ENCODE measurements at regions not wholly inside any gene's neighbourhood (a gene's known extent, or its start where the extent isn't known, plus 50 kb on each side); places are given as distances from the start of the nearest gene placed in this dataset.

DNA sequence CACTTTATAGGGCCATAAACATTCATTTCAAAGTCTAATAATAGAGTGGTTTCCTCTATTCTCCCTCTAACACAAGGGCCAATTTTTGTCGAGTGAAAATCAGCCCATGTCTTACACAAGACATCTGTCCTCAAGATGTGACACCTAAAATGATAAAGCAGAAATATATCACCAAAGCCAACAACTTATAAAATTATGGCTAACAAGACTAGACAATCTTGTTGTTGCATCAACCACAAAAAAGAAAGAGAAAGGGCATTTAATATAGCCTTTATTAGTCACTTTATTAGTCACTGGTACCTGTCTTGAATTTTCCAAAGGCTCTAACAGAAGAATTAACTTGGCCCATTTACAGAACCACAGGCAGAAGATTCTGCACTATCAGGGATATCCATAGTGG, 161.6 kb downstream of the SMIM20 start:
- DNase-seq: no peak

DNA sequence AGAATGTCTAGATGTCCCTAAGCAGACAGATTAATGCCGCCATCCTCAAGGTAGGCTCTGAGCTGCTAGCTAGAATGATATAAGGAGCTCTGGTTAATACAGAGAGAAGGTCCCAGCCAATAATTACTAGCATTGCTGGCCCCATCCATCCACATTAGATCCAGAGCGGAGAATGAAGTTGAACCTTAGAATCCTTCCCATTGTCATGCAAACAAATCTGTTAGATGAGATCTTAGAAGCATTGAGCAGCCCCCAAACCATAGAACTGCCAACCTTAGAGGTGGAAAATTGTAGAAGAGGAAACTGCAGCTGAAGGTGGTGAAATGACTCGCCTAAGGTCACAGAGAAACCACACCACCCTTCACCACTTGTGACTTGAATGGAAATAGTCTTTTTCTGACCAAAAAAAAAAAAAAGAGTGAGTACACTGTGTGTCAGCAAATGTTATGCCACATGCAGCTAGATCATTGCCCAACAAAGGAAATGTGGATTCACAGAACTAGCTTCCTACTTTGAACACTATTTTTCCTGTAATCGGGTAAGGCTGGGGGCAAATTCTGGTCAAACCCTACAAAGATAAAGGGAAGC, 162.1 kb downstream of the SMIM20 start:
- DNase-seq: no peak

GRCh38 chr4:26076896-26077295, 162.9 kb downstream of the SMIM20 start:
- no peak for DNase-seq

GRCh38 chr4:26077756-26078155, 163.7 kb downstream of the SMIM20 start:
- DNase-seq: no peak

DNA sequence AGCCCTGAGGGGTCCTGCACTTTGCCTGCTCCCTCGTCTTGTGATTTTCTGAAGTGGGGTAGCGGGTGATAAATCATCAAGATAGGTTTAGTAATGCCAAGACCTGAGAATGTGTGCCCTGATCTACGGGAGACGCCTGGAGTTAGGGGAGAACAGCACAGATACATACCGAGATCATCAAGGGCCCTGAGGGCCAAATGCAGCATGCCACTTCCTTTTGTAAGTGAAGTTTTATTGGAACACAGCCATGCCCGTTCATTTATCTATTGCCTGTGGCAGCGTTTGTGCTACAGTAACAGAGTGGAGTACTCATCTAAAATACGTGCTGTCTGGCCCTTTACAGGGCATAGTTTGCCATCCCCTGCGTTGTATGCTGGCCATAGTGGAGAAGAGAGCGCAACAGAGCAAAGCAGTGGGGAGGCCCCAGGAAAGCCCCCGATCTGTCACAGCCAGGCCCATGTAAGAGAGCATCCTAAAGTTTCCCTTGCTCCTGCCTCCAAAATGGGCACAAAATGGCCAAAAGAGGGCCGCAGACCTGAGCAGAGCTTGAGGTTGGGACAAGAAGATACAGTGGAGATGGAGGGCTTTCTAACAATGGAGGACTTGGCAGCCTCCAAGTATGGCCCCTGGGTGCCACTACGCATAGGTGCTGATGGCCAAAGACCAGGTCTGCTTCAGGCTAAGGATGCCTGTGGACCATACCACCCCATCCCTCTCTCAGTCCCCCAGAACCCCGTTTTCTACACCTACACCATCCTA, 167.0 kb downstream of the SMIM20 start:
- no peak for DNase-seq

- no peak for DNase-seq
Observed at GRCh38 chr4:26081795-26082498, 167.9 kb downstream of the SMIM20 start.

DNA sequence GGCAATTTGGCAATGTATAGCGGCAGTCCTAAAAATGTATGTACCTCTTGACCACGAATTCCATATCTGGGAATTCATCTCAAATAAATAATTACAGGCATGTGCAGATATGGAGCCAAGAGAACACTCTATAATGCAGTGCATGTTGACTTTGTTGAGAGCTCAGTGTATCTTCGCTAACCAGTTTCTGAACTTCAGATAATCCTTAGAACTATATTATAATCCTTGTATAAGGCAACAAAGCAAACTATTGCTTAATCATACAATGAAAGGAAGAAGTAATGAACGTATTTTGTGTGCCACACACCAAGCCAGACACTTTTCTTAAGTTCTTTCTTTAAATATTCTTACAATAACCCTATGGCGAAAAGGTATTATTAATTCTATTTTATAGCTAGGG, 168.5 kb downstream of the SMIM20 start:
- DNase-seq: no peak

DNA sequence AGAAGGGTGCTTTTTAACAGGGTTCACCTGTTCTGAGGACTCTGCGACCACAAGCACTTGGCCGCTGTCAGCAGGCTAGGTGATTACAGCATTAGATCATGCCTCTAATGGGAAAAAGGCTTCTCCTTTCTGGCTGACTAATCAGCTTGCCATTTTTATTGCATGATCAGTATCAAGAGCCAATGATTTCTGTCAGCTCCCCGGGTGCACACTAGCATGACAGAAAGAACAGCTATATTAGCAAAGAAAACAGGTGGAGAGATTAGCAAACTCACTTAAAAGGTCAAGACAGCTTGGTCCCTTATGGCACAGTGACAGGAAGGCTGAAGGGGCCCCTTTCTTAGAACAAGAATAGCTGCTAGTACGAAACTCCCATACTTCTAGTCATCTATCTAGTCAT, 170.0 kb downstream of the SMIM20 start:
- peak; percentile 40 for DNase-seq

DNA sequence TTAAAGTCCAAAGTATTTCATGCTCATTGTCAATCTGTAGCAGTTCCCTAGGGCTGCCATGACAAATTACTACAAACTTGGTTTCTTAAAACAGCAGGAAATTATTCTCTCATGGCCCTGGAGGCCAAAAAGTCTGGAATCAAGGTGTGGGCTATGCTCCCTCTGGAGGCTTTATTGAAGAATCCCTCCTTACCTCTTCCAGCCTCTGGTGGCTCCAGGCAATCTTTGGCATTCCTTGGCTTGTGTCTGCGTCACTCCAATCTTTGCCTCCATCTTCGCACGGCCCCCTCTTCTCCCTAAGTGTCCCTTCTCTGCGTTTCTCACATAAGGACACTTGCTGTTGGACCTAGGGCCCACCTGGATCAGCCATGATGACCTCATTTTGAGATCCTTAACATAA, 170.4 kb downstream of the SMIM20 start:
- DNase-seq: no peak

DNA sequence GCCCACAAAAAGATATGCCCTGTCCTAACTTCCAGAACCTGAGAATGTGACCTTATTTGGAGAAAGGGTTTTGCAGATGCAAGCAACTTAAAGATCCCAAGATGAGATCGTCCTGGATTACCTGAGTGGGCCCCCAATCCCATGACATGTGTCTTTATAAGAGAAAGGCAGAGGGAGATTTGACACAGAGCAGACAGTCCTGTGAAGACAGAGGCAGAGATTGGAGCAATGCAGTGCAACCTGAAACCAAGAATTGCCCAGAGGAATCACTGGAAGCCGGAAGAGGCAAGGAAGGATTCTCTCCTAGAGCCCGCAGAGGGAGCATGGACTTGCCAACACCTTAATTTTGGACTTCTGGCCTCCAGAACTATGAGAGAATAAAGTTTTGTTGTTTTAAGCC, 171.5 kb downstream of the SMIM20 start:
- no peak for DNase-seq

DNA sequence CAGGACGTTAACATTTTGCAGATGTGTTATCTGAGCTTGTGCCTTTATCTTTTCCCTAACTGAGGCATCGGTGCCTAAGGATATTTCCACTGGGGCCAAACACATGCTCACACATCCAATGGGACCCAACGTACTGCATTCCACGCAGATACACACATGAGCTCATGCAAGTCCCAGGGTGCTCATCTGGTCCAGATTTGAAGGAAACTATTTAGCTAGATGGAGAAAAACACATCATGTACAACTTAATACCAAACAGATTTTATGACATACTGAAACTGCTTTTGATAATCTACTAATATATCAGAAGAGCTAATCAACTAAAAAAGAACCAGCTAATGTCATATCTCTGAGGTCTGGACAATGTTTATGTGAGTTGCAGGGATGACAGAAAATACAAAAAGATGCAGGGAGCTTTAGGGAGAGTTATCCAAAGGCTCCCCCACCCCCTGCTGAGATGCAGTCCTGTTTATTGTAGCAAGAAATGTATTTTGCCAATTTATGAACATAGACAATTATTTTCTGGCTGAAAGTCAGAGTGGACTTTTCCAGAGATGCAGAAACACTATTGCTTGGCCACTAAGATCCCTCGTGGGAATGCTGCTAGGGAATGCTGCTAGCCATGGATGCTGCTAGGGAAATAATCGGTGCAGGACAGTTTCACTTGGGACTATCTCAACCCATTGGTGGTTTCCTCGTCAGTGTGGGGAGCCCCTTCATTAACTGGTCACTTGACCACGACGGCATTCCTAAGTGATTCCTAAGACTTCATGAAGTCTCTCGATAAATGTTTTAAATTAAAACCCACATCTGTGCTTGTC, 172.8 kb downstream of the SMIM20 start:
- no peak for DNase-seq

DNA sequence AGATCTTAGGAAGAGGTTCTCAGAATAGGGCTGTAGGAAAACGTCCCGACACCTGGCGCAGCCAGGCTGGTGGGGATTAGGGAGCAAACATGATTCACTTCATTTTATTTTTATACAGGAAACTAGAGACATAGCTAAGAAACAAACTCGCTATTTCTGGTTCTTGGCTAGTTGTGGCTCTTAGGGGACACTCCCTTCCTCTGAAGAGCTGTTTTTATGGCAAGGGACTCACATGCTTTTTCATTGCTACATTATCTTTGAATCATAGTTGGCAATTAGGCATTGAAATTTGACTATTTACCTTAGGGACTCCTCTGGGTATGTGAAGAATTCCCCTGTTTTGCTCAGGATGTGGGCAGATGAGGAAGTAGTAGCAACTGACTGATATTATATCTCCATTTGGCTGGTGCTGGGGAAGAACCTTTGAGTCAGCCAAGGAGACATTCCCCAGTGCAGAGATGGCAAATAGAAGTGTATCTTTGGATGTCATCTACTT, 174.5 kb downstream of the SMIM20 start:
- no peak for DNase-seq

GRCh38 chr4:26093551-26093950, 179.5 kb downstream of the SMIM20 start:
- no peak for DNase-seq

DNA sequence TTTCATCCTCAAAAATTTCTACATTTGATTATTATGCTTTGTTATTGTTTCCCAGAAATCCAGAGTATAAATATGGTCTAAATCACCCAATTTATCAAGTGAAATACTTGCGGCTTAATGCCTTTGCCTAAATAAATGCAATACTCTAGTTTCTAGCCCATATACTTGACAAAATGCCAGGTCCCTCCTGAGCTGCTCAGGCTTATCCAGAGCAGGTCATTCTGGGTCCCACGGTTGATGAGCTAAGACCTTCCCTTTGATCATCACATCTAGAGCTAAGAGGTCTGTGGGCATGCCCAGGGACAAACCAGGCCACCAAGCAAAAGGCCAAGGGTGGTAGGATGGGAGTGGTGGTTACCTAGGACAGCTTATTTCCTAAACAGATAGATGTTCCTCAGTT, 180.1 kb downstream of the SMIM20 start:
- DNase-seq: no peak

- no peak for DNase-seq
Observed at GRCh38 chr4:26094911-26095310, 180.9 kb downstream of the SMIM20 start.

DNA sequence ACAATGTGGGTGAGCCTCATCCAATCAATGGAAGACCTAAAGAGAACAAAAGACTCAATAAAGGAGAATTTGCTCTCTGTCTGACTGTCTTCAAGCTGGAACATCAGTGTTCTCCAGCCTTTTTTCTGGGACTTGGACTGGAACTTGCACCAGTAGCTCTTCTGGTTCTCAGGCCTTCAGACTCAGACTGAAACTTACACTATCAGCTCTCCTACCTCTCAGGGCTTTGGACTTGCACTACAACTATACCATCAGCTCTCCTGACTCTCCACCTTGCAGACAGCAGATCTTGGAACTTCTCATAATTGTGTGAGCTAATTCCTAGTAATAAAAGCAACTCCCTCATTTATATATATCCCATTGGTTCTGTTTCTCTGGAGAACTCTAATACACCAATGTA, 185.9 kb downstream of the SMIM20 start:
- no peak for DNase-seq

GRCh38 chr4:26101011-26101410, 187.0 kb downstream of the SMIM20 start:
- DNase-seq: no peak

DNA sequence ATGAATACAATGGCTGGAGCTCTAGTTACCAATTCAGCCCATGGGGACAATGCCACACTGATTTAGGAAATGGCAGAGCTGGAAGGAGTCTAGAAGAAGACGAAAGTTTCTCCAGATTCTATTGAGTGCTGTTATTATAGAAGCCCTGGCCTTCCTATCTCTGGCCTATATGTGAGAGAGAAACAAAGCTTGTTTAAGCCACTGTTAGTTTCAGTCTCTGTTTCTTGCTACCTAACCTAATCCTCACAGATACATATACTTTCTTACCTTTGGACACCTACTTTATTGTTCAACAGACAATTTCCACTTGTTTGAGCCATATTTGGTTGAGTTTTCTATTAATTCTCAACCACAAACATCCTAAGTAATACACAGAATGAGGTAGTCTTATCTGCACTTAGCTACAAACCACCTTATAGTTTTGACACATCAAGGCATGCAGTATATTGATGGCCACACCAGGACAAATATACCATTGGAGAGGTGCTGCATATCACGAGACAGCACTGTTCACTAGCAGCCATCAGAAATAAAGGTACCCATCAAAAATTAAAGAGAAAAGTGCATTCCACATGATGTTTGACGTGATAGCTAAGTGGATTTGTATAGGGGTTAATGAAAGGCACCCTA, 190.2 kb downstream of the SMIM20 start:
- no peak for DNase-seq

- no peak for DNase-seq
Observed at GRCh38 chr4:26105337-26105736, 191.3 kb downstream of the SMIM20 start.

- DNase-seq: no peak
Observed at GRCh38 chr4:26105815-26106699, 192.0 kb downstream of the SMIM20 start.

DNA sequence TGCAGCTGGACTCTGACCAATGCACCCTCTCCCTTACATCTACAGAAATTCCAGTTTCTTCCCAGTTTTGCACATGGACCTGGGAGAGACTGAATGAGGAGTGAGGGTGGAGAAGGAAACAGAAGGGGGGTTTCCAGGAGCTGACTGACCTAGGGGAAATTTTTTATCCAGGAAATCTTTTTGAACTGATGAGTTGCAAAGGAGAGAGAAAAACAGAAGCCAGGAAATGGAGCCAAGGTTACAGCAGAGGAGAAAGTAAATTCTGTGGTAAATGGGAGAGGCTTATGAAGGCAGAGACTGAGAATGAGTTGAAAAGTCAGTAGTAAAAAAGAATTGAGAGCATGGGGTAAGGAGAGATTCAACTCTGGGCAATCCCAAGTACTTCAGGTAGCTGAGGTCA, 192.8 kb downstream of the SMIM20 start:
- no peak for DNase-seq

DNA sequence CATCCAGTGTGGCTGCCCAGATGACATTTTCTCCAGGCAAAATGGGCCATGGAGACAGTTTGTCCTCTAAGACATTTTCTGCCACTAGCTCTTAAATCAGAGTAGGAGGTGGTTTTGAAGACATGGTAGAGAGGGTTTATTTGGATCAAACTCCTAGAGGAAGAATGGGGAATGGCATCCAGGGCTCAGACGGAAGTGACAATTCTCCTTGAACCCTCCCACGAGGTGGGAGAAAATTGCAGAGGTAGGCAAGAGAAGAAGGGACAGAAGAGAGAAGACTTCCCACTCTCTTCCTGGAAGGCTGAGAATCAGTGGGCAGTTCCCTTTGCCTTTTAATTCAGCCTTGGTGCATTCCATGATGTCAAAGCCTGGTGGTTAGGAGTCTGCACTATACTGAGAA, 194.0 kb downstream of the SMIM20 start:
- no peak for DNase-seq

All from amniotic stem cell (primary cell).